H9 (cell line): ENCODE measurements at regions not wholly inside any gene's neighbourhood (a gene's known extent, or its start where the extent isn't known, plus 50 kb on each side); places are given as distances from the start of the nearest gene placed in this dataset.

Source experiments
- DNase-seq: peaks from one replicate; pipeline ENCODE4 v3.0.0-alpha.2; 2017
- H2AFZ ChIP-seq: one replicate; pipeline ENCODE4 v1.6.1; 2013; ENCODE audit warnings: mild to moderate bottlenecking, low read length, control low read depth, moderate library complexity
- H2AK5ac ChIP-seq: 2 replicates; pipeline ENCODE4 v1.6.1; 2013; ENCODE audit warnings: low read length, control low read depth, mixed read lengths; ENCODE audit not compliant: insufficient read length
- H2BK120ac ChIP-seq: one replicate; pipeline ENCODE4 v1.6.1; 2013; ENCODE audit warnings: low read depth, mild to moderate bottlenecking, low read length, control low read depth, inconsistent platforms; ENCODE audit not compliant: poor library complexity, severe bottlenecking
- H2BK12ac ChIP-seq: 2 replicates; pipeline ENCODE4 v1.6.1; 2013; ENCODE audit warnings: low read length, control low read depth, mixed read lengths, low read depth; ENCODE audit not compliant: insufficient read length
- H2BK15ac ChIP-seq: 2 replicates; pipeline ENCODE4 v1.6.1; 2013; ENCODE audit warnings: low read depth, low read length, control low read depth
- H2BK20ac ChIP-seq: one replicate; pipeline ENCODE4 v1.6.1; 2013; ENCODE audit warnings: low read depth, mild to moderate bottlenecking, low read length, control low read depth, inconsistent platforms; ENCODE audit not compliant: poor library complexity, severe bottlenecking
- H2BK5ac ChIP-seq: 2 replicates; pipeline ENCODE4 v1.6.1; 2013; ENCODE audit warnings: low read length, control low read depth, mixed read lengths; ENCODE audit not compliant: insufficient read length
- H3K14ac ChIP-seq: 2 replicates; pipeline ENCODE4 v1.6.1; 2013; ENCODE audit warnings: low read length, control low read depth; ENCODE audit not compliant: insufficient read depth
- H3K18ac ChIP-seq: 2 replicates; pipeline ENCODE4 v1.6.1; 2013; ENCODE audit warnings: low read depth, mild to moderate bottlenecking, mixed read lengths, low read length, control low read depth; ENCODE audit not compliant: insufficient read length
- H3K23ac ChIP-seq: 2 replicates; pipeline ENCODE4 v1.6.1; 2013; ENCODE audit warnings: low read length, control low read depth, mixed read lengths, low read depth; ENCODE audit not compliant: insufficient read length
- H3K23me2 ChIP-seq: 2 replicates; pipeline ENCODE4 v1.6.1; 2013; ENCODE audit warnings: low read depth, mild to moderate bottlenecking, mixed read lengths, low read length, control low read depth; ENCODE audit not compliant: insufficient read length, poor library complexity, severe bottlenecking
- H3K27ac ChIP-seq: 2 replicates; pipeline ENCODE4 v1.5.1; 2013; ENCODE audit warnings: low read length, control low read depth, mixed read lengths, low read depth; ENCODE audit not compliant: insufficient read length
- H3K27me3 ChIP-seq: 2 replicates; pipeline ENCODE4 v1.6.1; 2013; ENCODE audit warnings: low read length, control low read depth, inconsistent platforms; ENCODE audit not compliant: insufficient read depth
- H3K4ac ChIP-seq: 2 replicates; pipeline ENCODE4 v1.6.1; 2013; ENCODE audit warnings: low read depth, mild to moderate bottlenecking, control low read depth, inconsistent platforms, low read length, moderate library complexity
- H3K4me1 ChIP-seq: 2 replicates; pipeline ENCODE4 v1.6.1; 2013; ENCODE audit warnings: low read length, control low read depth, inconsistent platforms; ENCODE audit not compliant: insufficient read depth
- H3K4me2 ChIP-seq: 2 replicates; pipeline ENCODE4 v1.6.1; 2013; ENCODE audit warnings: low read length, control low read depth, mixed read lengths; ENCODE audit not compliant: insufficient read length, insufficient read depth
- H3K56ac ChIP-seq: 2 replicates; pipeline ENCODE4 v1.6.1; 2013; ENCODE audit warnings: low read depth, mild to moderate bottlenecking, mixed read lengths, low read length, control low read depth; ENCODE audit not compliant: insufficient read length
- H3K79me1 ChIP-seq: 2 replicates; pipeline ENCODE4 v1.6.1; 2013; ENCODE audit warnings: low read depth, mild to moderate bottlenecking, moderate library complexity, low read length, control low read depth, inconsistent platforms; ENCODE audit not compliant: insufficient read depth, poor library complexity, severe bottlenecking
- H3K79me2 ChIP-seq: 2 replicates; pipeline ENCODE4 v1.6.1; 2013; ENCODE audit warnings: low read length, control low read depth, inconsistent platforms; ENCODE audit not compliant: insufficient read depth
- H3K9ac ChIP-seq: 2 replicates; pipeline ENCODE4 v1.6.1; 2013; ENCODE audit warnings: low read length, control low read depth, mixed read lengths; ENCODE audit not compliant: insufficient read length; ENCODE audit errors: extremely low read depth
- H3K9me3 ChIP-seq: one replicate; pipeline ENCODE4 v1.6.1; 2013; ENCODE audit warnings: low read depth, low read length, inconsistent platforms; ENCODE audit not compliant: control insufficient read depth
- H3T11ph ChIP-seq: one replicate; pipeline ENCODE4 v1.6.1; 2013; ENCODE audit warnings: mild to moderate bottlenecking, low read length, control low read depth, inconsistent platforms
- H4K20me1 ChIP-seq: one replicate; pipeline ENCODE4 v1.6.1; 2013; ENCODE audit not compliant: control insufficient read depth, insufficient read length, insufficient read depth
- H4K5ac ChIP-seq: 2 replicates; pipeline ENCODE4 v1.6.1; 2013; ENCODE audit warnings: low read depth, mild to moderate bottlenecking, mixed read lengths, low read length, control low read depth; ENCODE audit not compliant: insufficient read length
- H4K8ac ChIP-seq: replicated peaks from 2 replicates; pipeline ENCODE4 v1.6.1; 2013; ENCODE audit warnings: low read length, control low read depth, mixed read lengths, low read depth; ENCODE audit not compliant: insufficient read length
- H4K91ac ChIP-seq: 2 replicates; pipeline ENCODE4 v1.6.1; 2013; ENCODE audit warnings: low read depth, mild to moderate bottlenecking, moderate library complexity, mixed read lengths, low read length, control low read depth; ENCODE audit not compliant: insufficient read length
- H3K27ac Mint-ChIP-seq, 3 experiments: 2 replicates in 2 of 3; 3 replicates in 1 of 3; pipeline ENCODE4 v1.8.0; 2020 to 2021; ENCODE audit warnings: mixed read lengths in 3 of 3, mild to moderate bottlenecking in 1 of 3, moderate library complexity in 1 of 3
- H3K27me3 Mint-ChIP-seq: 2 replicates; pipeline ENCODE4 v1.8.0; 2021; ENCODE audit warnings: low read depth, mild to moderate bottlenecking, moderate library complexity, mixed read lengths
- H3K36me3 Mint-ChIP-seq, 3 experiments: 2 replicates in 2 of 3; 3 replicates in 1 of 3; pipeline ENCODE4 v1.8.0; 2020 to 2021; ENCODE audit warnings: low read depth in 3 of 3, mixed read lengths in 3 of 3; ENCODE audit not compliant: insufficient read depth in 1 of 3
- H3K4me1 Mint-ChIP-seq, 2 experiments: 2 replicates each; pipeline ENCODE4 v1.8.0; 2020; ENCODE audit warnings: mixed read lengths in 2 of 2
- H3K4me3 Mint-ChIP-seq, 2 experiments: 2 replicates in 1 of 2; 3 replicates in 1 of 2; pipeline ENCODE4 v1.8.0; 2020 to 2021; ENCODE audit warnings: mild to moderate bottlenecking in 2 of 2, mixed read lengths in 2 of 2, moderate library complexity in 1 of 2
- H3K9me3 Mint-ChIP-seq, 2 experiments: 2 replicates in 1 of 2; 3 replicates in 1 of 2; pipeline ENCODE4 v1.8.0; 2020; ENCODE audit warnings: mild to moderate bottlenecking in 2 of 2, mixed read lengths in 2 of 2, moderate library complexity in 1 of 2
- WGBS: extraction: QIAGEN DNeasy Blood & Tissue Kit; methylation state at CpG from one replicate; pipeline ENCODE4 v1.1.7; 2013; ENCODE audit warnings: missing lambda C conversion rate, low lambda C conversion rate, mixed read lengths; ENCODE audit not compliant: insufficient read length; ENCODE audit errors: extremely low coverage; 5-methylcytosine and 5-hydroxymethylcytosine counted together
- TF ChIP-seq, protein P1 (sequence below): fragments of 200-600 bp; sonication (generic); conservative IDR thresholded peaks from 3 replicates; pipeline ENCODE4 v1.8.0; 2021; ENCODE audit warnings: antibody characterized with exemption, mild to moderate bottlenecking

DNA sequence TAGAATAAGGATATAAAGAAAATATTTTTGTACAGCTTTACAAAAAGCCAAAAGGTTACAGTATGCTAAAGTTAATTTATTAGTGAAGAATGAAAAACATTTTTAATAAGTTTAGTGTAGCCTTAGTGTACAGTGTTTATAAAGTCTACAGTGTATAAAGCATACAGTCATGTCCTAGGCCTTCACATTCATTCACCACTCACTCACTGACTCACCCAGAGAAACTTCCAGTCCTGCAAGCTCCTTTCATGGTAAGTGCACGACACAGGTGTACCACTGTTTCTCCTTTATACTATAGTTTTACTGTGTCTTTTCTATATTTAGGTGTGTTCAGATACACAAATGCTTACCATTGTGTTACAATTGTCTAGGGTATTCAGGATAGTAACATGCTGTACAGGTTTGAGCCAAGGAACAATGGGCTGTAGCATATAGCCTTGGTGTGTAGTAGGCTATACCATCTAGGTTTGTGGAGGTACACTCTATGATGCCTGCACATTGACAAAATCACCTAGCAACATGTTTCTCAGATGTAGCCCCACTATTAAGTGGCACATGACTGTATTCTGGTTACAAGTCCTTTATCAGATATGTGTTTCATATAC, 197.1 kb upstream of the KBTBD8 start:
- no peak overlapping the region for H3K4me2 ChIP-seq

More for the DNA sequence above, 197.1 kb upstream of the KBTBD8 start:
- Mint-ChIP-seq H3K4me3 (no peak overlapping the region), H3K27ac (no peak overlapping the region), H3K9me3 (peaks cover 10 to 26% of the 10 kb centered on the region in 2 experiments), H3K36me3 (peaks cover 9 to 15% (median 11%) of the 10 kb centered on the region in 3 experiments), H3K27me3 (peaks cover 17% of the 10 kb centered on the region), H3K4me1 (peaks cover 18 to 19% of the 10 kb centered on the region in 2 experiments)
- Histone ChIP-seq H2BK12ac (no peak overlapping the region), H3K18ac (no peak overlapping the region), H3K23me2 (no peaks in the 10 kb centered on the region), H4K20me1 (no peaks in the 10 kb centered on the region), H2BK15ac (no peak overlapping the region), H4K91ac (no peak overlapping the region), H3K4ac (no peak overlapping the region), H2BK5ac (no peak overlapping the region), H2BK20ac (no peak overlapping the region), H3K79me2 (no peaks in the 10 kb centered on the region), H3K27ac (no peak overlapping the region), H3K14ac (no peak overlapping the region), H4K5ac (no peak overlapping the region), H2AFZ (no peak overlapping the region), H3K23ac (no peak overlapping the region), H4K8ac (no peak overlapping the region), H3K9me3 (no peaks in the 10 kb centered on the region), H2AK5ac (no peak overlapping the region), H3K27me3 (no peaks in the 10 kb centered on the region), H3K56ac (no peak overlapping the region), H3T11ph (no peak overlapping the region), H3K4me1 (no peaks in the 10 kb centered on the region; the same call in none of the 2 replicates), H3K9ac (no peak overlapping the region), H3K79me1 (no peaks in the 10 kb centered on the region), H2BK120ac (no peak overlapping the region)
- TF ChIP-seq, protein P1, sequence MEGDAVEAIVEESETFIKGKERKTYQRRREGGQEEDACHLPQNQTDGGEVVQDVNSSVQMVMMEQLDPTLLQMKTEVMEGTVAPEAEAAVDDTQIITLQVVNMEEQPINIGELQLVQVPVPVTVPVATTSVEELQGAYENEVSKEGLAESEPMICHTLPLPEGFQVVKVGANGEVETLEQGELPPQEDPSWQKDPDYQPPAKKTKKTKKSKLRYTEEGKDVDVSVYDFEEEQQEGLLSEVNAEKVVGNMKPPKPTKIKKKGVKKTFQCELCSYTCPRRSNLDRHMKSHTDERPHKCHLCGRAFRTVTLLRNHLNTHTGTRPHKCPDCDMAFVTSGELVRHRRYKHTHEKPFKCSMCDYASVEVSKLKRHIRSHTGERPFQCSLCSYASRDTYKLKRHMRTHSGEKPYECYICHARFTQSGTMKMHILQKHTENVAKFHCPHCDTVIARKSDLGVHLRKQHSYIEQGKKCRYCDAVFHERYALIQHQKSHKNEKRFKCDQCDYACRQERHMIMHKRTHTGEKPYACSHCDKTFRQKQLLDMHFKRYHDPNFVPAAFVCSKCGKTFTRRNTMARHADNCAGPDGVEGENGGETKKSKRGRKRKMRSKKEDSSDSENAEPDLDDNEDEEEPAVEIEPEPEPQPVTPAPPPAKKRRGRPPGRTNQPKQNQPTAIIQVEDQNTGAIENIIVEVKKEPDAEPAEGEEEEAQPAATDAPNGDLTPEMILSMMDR: no peak
- DNase-seq: no peak
- no CpG with 5 or more reads among the region's 1 CpG for WGBS
